GM23338 (cell line): ENCODE measurements at regions not wholly inside any gene's neighbourhood (a gene's known extent, or its start where the extent isn't known, plus 50 kb on each side); places are given as distances from the start of the nearest gene placed in this dataset.

ENCODE experiments used
- ATAC-seq: fragments of 200-7000 bp; cut with Tn5 transposase; 3 replicates; pipeline ENCODE4 v1.9.1; 2020
- DNase-seq: peaks from one replicate; pipeline ENCODE4 v3.0.0-alpha.2; 2015; ENCODE audit warnings: low spot score
- H2AFZ ChIP-seq: fragments of 200-600 bp; sonication (generic); 2 replicates; pipeline ENCODE4 v1.8.0; 2016; ENCODE audit warnings: antibody characterized with exemption, mild to moderate bottlenecking, moderate library complexity
- H3F3A ChIP-seq: fragments of 200-600 bp; sonication (generic); replicated peaks from 2 replicates; pipeline ENCODE4 v1.8.0; 2017; ENCODE audit warnings: antibody characterized with exemption, mixed run types, low read depth
- H3K27ac ChIP-seq: fragments of 200-600 bp; sonication (generic); 2 replicates; pipeline ENCODE4 v1.6.1; 2016; ENCODE audit warnings: low read depth
- H3K27me3 ChIP-seq: fragments of 200-600 bp; sonication (generic); 2 replicates; pipeline ENCODE4 v1.8.0; 2016; ENCODE audit warnings: mild to moderate bottlenecking, mixed run types, moderate library complexity; ENCODE audit not compliant: insufficient read depth
- H3K36me3 ChIP-seq: fragments of 200-600 bp; sonication (generic); 2 replicates; pipeline ENCODE4 v1.8.0; 2016; ENCODE audit warnings: mild to moderate bottlenecking; ENCODE audit not compliant: insufficient read depth
- H3K4me1 ChIP-seq: fragments of 200-600 bp; sonication (generic); 2 replicates; pipeline ENCODE4 v1.8.0; 2016; ENCODE audit warnings: mild to moderate bottlenecking, moderate library complexity; ENCODE audit not compliant: insufficient read depth
- H3K4me2 ChIP-seq: fragments of 200-600 bp; sonication (generic); 2 replicates; pipeline ENCODE4 v1.7.1; 2017; ENCODE audit warnings: mixed run types
- H3K4me3 ChIP-seq: fragments of 200-600 bp; sonication (generic); 2 replicates; pipeline ENCODE4 v1.6.1; 2016; ENCODE audit warnings: mixed run types
- H3K79me2 ChIP-seq: fragments of 200-600 bp; sonication (generic); replicated peaks from 2 replicates; pipeline ENCODE4 v1.8.0; 2017; ENCODE audit warnings: mild to moderate bottlenecking; ENCODE audit not compliant: insufficient read depth
- H3K9me2 ChIP-seq: fragments of 200-600 bp; sonication (generic); 2 replicates; pipeline ENCODE4 v1.8.0; 2017; ENCODE audit not compliant: insufficient read depth
- H4K20me1 ChIP-seq: fragments of 200-600 bp; sonication (generic); replicated peaks from 2 replicates; pipeline ENCODE4 v1.8.0; 2017; ENCODE audit warnings: mild to moderate bottlenecking; ENCODE audit not compliant: insufficient read depth
- H3K27ac Mint-ChIP-seq: 2 replicates; pipeline ENCODE4 v1.8.0; 2020; ENCODE audit warnings: inconsistent platforms, mild to moderate bottlenecking, moderate library complexity, mixed read lengths
- H3K27me3 Mint-ChIP-seq: 3 replicates; pipeline ENCODE4 v1.8.0; 2022; ENCODE audit warnings: low read depth, mild to moderate bottlenecking, moderate library complexity, mixed read lengths, inconsistent platforms; ENCODE audit not compliant: insufficient read depth, poor library complexity
- H3K36me3 Mint-ChIP-seq: 3 replicates; pipeline ENCODE4 v1.8.0; 2021; ENCODE audit warnings: low read depth, mild to moderate bottlenecking, inconsistent platforms, moderate library complexity, mixed read lengths
- H3K4me1 Mint-ChIP-seq: 3 replicates; pipeline ENCODE4 v1.8.0; 2020; ENCODE audit warnings: mild to moderate bottlenecking, inconsistent platforms, mixed read lengths
- H3K4me3 Mint-ChIP-seq: 3 replicates; pipeline ENCODE4 v1.8.0; 2021; ENCODE audit warnings: moderate library complexity, mild to moderate bottlenecking, inconsistent platforms, mixed read lengths
- H3K9me3 Mint-ChIP-seq: 3 replicates; pipeline ENCODE4 v1.8.0; 2020; ENCODE audit warnings: moderate library complexity, mild to moderate bottlenecking, inconsistent platforms, mixed read lengths
- CREB1 ChIP-seq: fragments of 250-450 bp; sonication (Bioruptor Pico); IDR thresholded peaks from 2 replicates; pipeline ENCODE4 v1.5.0; 2020; ENCODE audit warnings: low read depth, mild to moderate bottlenecking, moderate library complexity
- EZH2 ChIP-seq: fragments of 200-600 bp; sonication (generic); IDR thresholded peaks from one replicate; pipeline ENCODE4 v1.8.0; 2017; ENCODE audit warnings: antibody characterized with exemption, mild to moderate bottlenecking, low read depth; ENCODE audit not compliant: unreplicated experiment
- JUNB ChIP-seq: IDR thresholded peaks from one replicate; pipeline ENCODE4 v1.6.1; 2016; ENCODE audit warnings: antibody characterized with exemption; ENCODE audit not compliant: unreplicated experiment
- NANOG ChIP-seq: IDR thresholded peaks from 2 replicates; pipeline ENCODE4 v1.6.1; 2016; ENCODE audit warnings: antibody characterized with exemption, borderline replicate concordance
- POLR2AphosphoS5 ChIP-seq: IDR thresholded peaks from 2 replicates; pipeline ENCODE4 v1.6.1; 2016; ENCODE audit warnings: antibody characterized with exemption, low read depth
- STAT1 ChIP-seq: IDR thresholded peaks from one replicate; pipeline ENCODE4 v1.6.1; 2016; ENCODE audit warnings: antibody characterized with exemption; ENCODE audit not compliant: unreplicated experiment
- ZNF114 ChIP-seq: fragments of 250-450 bp; sonication (Bioruptor Pico); IDR thresholded peaks from 2 replicates; pipeline ENCODE4 v1.5.0; 2020; ENCODE audit warnings: mild to moderate bottlenecking, moderate library complexity
- ZNF331 ChIP-seq: fragments of 250-450 bp; sonication (Bioruptor Pico); IDR thresholded peaks from 2 replicates; pipeline ENCODE4 v1.5.0; 2020; ENCODE audit warnings: low read depth, mild to moderate bottlenecking, moderate library complexity
- TF ChIP-seq, protein P1 (sequence below): fragments of 250-450 bp; sonication (Bioruptor Pico); IDR thresholded peaks from 2 replicates; pipeline ENCODE4 v1.5.0; 2020; ENCODE audit warnings: mild to moderate bottlenecking, moderate library complexity
- TF ChIP-seq, protein P2 (sequence below), 2 experiments: fragments of 200-600 bp in 1 of 2; sonication (generic) in 1 of 2; conservative IDR thresholded peaks; 2 replicates each; pipeline versions ENCODE4 v1.5.1 to v1.6.1; 2016 to 2017; ENCODE audit warnings: antibody characterized with exemption in 2 of 2, low read depth in 2 of 2, mild to moderate bottlenecking in 2 of 2, moderate library complexity in 1 of 2
- TF ChIP-seq, protein P3 (sequence below): IDR thresholded peaks from one replicate; pipeline ENCODE4 v1.6.1; 2018; ENCODE audit warnings: antibody characterized with exemption; ENCODE audit not compliant: unreplicated experiment

DNA sequence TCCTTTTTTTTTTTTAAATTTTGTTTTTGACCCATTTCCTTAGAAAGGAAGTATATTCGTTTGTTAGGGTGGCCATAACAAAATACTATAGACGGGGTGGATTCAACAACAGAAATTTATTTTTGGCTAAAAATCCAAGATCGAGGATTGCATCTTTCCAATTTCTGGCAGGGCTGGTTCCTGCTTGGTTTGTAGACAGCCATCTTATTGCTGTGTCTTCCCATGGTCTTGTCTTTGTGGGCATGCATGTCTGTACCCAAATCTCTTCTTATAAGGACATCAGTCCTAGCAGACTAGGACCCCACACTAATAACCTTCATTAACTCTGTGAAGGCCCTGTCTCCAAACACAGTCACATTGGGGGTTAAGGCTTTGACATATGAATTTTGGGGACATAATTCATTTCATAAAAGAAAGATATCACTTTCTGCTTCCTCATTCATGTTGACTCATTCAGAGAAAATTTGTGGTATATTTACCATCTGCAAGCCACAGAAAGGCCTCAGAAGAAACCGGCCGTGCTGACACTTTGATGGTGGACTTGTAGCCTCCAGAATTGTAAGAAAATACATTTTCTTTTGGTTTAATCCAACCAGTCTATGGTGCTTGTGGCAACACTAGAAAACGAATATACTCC lies 262.1 kb downstream of the LPIN1 start (continued):
- TF ChIP-seq, protein P1, sequence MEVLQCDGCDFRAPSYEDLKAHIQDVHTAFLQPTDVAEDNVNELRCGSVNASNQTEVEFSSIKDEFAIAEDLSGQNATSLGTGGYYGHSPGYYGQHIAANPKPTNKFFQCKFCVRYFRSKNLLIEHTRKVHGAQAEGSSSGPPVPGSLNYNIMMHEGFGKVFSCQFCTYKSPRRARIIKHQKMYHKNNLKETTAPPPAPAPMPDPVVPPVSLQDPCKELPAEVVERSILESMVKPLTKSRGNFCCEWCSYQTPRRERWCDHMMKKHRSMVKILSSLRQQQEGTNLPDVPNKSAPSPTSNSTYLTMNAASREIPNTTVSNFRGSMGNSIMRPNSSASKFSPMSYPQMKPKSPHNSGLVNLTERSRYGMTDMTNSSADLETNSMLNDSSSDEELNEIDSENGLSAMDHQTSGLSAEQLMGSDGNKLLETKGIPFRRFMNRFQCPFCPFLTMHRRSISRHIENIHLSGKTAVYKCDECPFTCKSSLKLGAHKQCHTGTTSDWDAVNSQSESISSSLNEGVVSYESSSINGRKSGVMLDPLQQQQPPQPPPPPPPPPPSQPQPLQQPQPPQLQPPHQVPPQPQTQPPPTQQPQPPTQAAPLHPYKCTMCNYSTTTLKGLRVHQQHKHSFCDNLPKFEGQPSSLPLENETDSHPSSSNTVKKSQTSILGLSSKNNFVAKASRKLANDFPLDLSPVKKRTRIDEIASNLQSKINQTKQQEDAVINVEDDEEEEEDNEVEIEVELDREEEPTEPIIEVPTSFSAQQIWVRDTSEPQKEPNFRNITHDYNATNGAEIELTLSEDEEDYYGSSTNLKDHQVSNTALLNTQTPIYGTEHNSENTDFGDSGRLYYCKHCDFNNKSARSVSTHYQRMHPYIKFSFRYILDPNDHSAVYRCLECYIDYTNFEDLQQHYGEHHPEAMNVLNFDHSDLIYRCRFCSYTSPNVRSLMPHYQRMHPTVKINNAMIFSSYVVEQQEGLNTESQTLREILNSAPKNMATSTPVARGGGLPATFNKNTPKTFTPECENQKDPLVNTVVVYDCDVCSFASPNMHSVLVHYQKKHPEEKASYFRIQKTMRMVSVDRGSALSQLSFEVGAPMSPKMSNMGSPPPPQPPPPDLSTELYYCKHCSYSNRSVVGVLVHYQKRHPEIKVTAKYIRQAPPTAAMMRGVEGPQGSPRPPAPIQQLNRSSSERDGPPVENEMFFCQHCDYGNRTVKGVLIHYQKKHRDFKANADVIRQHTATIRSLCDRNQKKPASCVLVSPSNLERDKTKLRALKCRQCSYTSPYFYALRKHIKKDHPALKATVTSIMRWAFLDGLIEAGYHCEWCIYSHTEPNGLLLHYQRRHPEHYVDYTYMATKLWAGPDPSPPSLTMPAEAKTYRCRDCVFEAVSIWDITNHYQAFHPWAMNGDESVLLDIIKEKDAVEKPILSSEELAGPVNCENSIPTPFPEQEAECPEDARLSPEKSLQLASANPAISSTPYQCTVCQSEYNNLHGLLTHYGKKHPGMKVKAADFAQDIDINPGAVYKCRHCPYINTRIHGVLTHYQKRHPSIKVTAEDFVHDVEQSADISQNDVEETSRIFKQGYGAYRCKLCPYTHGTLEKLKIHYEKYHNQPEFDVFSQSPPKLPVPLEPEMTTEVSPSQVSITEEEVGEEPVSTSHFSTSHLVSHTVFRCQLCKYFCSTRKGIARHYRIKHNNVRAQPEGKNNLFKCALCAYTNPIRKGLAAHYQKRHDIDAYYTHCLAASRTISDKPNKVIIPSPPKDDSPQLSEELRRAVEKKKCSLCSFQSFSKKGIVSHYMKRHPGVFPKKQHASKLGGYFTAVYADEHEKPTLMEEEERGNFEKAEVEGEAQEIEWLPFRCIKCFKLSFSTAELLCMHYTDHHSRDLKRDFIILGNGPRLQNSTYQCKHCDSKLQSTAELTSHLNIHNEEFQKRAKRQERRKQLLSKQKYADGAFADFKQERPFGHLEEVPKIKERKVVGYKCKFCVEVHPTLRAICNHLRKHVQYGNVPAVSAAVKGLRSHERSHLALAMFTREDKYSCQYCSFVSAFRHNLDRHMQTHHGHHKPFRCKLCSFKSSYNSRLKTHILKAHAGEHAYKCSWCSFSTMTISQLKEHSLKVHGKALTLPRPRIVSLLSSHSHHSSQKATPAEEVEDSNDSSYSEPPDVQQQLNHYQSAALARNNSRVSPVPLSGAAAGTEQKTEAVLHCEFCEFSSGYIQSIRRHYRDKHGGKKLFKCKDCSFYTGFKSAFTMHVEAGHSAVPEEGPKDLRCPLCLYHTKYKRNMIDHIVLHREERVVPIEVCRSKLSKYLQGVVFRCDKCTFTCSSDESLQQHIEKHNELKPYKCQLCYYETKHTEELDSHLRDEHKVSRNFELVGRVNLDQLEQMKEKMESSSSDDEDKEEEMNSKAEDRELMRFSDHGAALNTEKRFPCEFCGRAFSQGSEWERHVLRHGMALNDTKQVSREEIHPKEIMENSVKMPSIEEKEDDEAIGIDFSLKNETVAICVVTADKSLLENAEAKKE: no peak
- TF ChIP-seq NANOG: no peak

DNA sequence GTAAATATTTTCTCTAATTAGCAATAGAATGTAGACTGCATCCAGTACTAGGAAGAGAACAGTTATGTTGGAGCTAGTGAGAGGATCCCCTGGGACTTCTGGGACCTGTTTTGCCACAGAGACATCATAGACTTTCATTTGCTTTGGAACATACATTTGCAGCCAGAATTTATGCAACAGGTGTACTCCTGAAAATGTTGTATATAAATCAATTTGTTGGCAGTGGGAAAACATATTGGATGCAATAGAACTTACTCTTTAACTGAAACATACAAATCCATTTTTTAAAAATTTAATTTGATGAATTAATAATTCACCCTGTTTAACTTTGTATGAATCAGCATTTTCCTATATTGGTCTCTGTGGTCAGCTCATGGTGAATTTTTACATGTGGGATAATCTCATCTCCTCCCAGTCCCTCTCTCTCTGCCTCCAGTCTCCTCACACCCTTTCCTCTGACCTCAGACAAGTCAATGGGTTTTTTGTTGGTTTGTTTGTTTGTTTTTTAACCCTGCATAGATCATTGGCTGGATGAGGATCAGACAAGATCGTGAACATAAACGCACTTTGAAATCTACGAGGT lies 263.0 kb downstream of the LPIN1 start:
- Mint-ChIP-seq H3K4me1 (peaks cover 11% of the 10 kb centered on the region; the same call in 2 of the 3 replicates), H3K36me3 (no peaks in the 10 kb centered on the region), H3K9me3 (no peaks in the 10 kb centered on the region; the same call in 2 of the 3 replicates), H3K27ac (no peak overlapping the region), H3K27me3 (peaks cover 2% of the 10 kb centered on the region), H3K4me3 (no peak overlapping the region)
- H4K20me1 ChIP-seq: no peaks in the 10 kb centered on the region
- ATAC-seq: no peak
- H3K4me3 ChIP-seq: no peak overlapping the region
- H3K4me2 ChIP-seq: no peak overlapping the region
- H3K79me2 ChIP-seq: no peaks in the 10 kb centered on the region
- H3K27ac ChIP-seq: no peak overlapping the region
- DNase-seq: no peak
- TF ChIP-seq, protein P2, sequence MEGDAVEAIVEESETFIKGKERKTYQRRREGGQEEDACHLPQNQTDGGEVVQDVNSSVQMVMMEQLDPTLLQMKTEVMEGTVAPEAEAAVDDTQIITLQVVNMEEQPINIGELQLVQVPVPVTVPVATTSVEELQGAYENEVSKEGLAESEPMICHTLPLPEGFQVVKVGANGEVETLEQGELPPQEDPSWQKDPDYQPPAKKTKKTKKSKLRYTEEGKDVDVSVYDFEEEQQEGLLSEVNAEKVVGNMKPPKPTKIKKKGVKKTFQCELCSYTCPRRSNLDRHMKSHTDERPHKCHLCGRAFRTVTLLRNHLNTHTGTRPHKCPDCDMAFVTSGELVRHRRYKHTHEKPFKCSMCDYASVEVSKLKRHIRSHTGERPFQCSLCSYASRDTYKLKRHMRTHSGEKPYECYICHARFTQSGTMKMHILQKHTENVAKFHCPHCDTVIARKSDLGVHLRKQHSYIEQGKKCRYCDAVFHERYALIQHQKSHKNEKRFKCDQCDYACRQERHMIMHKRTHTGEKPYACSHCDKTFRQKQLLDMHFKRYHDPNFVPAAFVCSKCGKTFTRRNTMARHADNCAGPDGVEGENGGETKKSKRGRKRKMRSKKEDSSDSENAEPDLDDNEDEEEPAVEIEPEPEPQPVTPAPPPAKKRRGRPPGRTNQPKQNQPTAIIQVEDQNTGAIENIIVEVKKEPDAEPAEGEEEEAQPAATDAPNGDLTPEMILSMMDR (conservative IDR thresholded peaks at IDR 0.05; ENCODE audit: low read depth in 2 of 2): no peak
- TF ChIP-seq JUNB: no peak
- TF ChIP-seq ZNF331 (CRISPR knock-in tag): no peak
- no peak for TF ChIP-seq STAT1
- no peak for TF ChIP-seq ZNF114 (CRISPR knock-in tag)
- TF ChIP-seq CREB1 (CRISPR knock-in tag): no peak
- TF ChIP-seq, protein P3, sequence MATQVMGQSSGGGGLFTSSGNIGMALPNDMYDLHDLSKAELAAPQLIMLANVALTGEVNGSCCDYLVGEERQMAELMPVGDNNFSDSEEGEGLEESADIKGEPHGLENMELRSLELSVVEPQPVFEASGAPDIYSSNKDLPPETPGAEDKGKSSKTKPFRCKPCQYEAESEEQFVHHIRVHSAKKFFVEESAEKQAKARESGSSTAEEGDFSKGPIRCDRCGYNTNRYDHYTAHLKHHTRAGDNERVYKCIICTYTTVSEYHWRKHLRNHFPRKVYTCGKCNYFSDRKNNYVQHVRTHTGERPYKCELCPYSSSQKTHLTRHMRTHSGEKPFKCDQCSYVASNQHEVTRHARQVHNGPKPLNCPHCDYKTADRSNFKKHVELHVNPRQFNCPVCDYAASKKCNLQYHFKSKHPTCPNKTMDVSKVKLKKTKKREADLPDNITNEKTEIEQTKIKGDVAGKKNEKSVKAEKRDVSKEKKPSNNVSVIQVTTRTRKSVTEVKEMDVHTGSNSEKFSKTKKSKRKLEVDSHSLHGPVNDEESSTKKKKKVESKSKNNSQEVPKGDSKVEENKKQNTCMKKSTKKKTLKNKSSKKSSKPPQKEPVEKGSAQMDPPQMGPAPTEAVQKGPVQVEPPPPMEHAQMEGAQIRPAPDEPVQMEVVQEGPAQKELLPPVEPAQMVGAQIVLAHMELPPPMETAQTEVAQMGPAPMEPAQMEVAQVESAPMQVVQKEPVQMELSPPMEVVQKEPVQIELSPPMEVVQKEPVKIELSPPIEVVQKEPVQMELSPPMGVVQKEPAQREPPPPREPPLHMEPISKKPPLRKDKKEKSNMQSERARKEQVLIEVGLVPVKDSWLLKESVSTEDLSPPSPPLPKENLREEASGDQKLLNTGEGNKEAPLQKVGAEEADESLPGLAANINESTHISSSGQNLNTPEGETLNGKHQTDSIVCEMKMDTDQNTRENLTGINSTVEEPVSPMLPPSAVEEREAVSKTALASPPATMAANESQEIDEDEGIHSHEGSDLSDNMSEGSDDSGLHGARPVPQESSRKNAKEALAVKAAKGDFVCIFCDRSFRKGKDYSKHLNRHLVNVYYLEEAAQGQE: no peak
- no peak for TF ChIP-seq NANOG
- TF ChIP-seq EZH2: no peak
- no peak for TF ChIP-seq POLR2AphosphoS5
- H3K36me3 ChIP-seq: no peaks in the 10 kb centered on the region
- no peak overlapping the region for H2AFZ ChIP-seq
- H3K27me3 ChIP-seq: no peaks in the 10 kb centered on the region
- 0 out of 2 replicates have a peak, but pooled peaks cover 3% of the 10 kb centered on the region for H3K9me2 ChIP-seq
- no peaks in the 10 kb centered on the region for H3F3A ChIP-seq
- H3K4me1 ChIP-seq: no peaks in the 10 kb centered on the region
